ENCODE measurements at regions not wholly inside any gene's neighbourhood (a gene's known extent, or its start where the extent isn't known, plus 50 kb on each side); places are given as distances from the start of the nearest gene placed in this dataset.

GRCh38 chr3:95758707-95759106 is 1055.7 kb upstream of the EPHA6 start:
- H3K4me3 ChIP-seq (ENCODE audit: low read depth, low read length): no peak overlapping the region
- no peak for DNase-seq (ENCODE audit: low read depth)
- TF ChIP-seq MAX (IDR thresholded peaks at IDR 0.05; ENCODE audit: low read depth, low read length) (no peak), CTCF (IDR thresholded peaks at IDR 0.05; ENCODE audit: low read depth, low read length) (no peak), MYC (IDR thresholded peaks at IDR 0.05; ENCODE audit: low read depth, low read length) (no peak), POLR2A (IDR thresholded peaks at IDR 0.05; ENCODE audit: extremely low read depth, insufficient read length) (no peak)

GRCh38 chr3:95759614-95760301 is 1054.6 kb upstream of the EPHA6 start:
- DNase-seq (ENCODE audit: low read depth): no peak
- no peak for TF ChIP-seq MAX (IDR thresholded peaks at IDR 0.05; ENCODE audit: low read depth, low read length)
- no peak for TF ChIP-seq POLR2A (IDR thresholded peaks at IDR 0.05; ENCODE audit: extremely low read depth, insufficient read length)
- H3K4me3 ChIP-seq (ENCODE audit: low read depth, low read length): no peak overlapping the region

- peak; percentile 1 for DNase-seq (ENCODE audit: low read depth)
- TF ChIP-seq MAX (IDR thresholded peaks at IDR 0.05; ENCODE audit: low read depth, low read length) (no peak), CTCF (IDR thresholded peaks at IDR 0.05; ENCODE audit: low read depth, low read length) (no peak), POLR2A (IDR thresholded peaks at IDR 0.05; ENCODE audit: extremely low read depth, insufficient read length) (no peak), MYC (IDR thresholded peaks at IDR 0.05; ENCODE audit: low read depth, low read length) (no peak)
These were observed 1038.8 kb upstream of the EPHA6 start for GRCh38 chr3:95775486-95776094.

GRCh38 chr3:95781598-95781997 is 1032.8 kb upstream of the EPHA6 start:
- H3K4me3 ChIP-seq (ENCODE audit: low read depth, low read length): no peak overlapping the region
- no peak for TF ChIP-seq MYC (IDR thresholded peaks at IDR 0.05; ENCODE audit: low read depth, low read length)
- TF ChIP-seq CTCF (IDR thresholded peaks at IDR 0.05; ENCODE audit: low read depth, low read length): no peak
- no peak for DNase-seq (ENCODE audit: low read depth)

More at GRCh38 chr3:95775486-95776094, 1038.8 kb upstream of the EPHA6 start:
- no peak overlapping the region for H3K4me3 ChIP-seq (ENCODE audit: low read depth, low read length)

GRCh38 chr3:95789111-95789510 is 1025.3 kb upstream of the EPHA6 start:
- DNase-seq (ENCODE audit: low read depth): no peak
- no peak overlapping the region for H3K4me3 ChIP-seq (ENCODE audit: low read depth, low read length)
- TF ChIP-seq MYC (IDR thresholded peaks at IDR 0.05; ENCODE audit: low read depth, low read length) (no peak), POLR2A (IDR thresholded peaks at IDR 0.05; ENCODE audit: extremely low read depth, insufficient read length) (no peak), MAX (IDR thresholded peaks at IDR 0.05; ENCODE audit: low read depth, low read length) (no peak), CTCF (IDR thresholded peaks at IDR 0.05; ENCODE audit: low read depth, low read length) (no peak)

GRCh38 chr3:95797081-95797480 is 1017.3 kb upstream of the EPHA6 start:
- TF ChIP-seq MAX (IDR thresholded peaks at IDR 0.05; ENCODE audit: low read depth, low read length) (no peak), POLR2A (IDR thresholded peaks at IDR 0.05; ENCODE audit: extremely low read depth, insufficient read length) (no peak)
- DNase-seq (ENCODE audit: low read depth): no peak
- H3K4me3 ChIP-seq (ENCODE audit: low read depth, low read length): no peak overlapping the region
